ENCODE measurements at regions not wholly inside any gene's neighbourhood (a gene's known extent, or its start where the extent isn't known, plus 50 kb on each side); places are given as distances from the start of the nearest gene placed in this dataset.
"Not testable (repeated sequence)": the region's sequence is repeated elsewhere in the genome, so short reads cannot be mapped to it uniquely, and the experiment has no call there.

DNA sequence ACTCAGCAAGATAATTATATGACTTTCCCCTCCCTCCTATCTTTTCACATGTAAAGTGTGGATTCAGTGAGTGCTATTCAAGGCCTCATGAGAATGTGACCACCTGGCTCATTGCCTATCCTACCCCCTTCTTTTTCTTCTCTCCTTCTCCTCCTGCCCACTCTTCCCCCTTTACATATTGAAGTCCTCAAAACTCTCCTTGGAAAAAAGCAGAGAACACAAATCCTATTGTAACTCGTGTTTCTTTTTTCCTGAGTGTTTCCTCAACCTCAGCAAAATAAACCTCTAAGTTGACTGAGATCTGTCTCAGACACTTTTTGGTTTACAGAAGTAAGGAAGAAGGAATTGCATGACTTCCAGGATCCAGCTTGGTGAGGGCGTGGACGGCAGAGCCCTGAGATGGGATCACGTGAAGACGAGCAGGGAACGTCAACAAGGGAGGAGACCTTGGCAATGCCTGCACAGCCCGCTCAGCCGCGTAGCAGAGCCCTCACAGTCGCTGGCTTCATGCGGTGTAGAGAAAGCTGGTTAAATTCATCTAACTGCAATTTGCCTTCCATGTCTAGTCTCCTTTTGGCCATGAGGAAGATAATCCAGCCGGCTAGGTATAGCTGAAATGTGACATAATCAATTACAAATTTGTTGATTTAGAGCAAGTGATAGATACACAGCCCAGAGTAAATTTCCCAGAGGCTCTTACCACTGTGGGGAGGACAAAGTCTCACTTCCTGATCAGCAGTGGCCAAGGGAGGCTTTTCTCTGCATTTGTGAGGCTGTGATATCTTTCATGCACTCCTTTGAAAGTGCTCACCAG is 75.7 kb downstream of the LYZL2 start:
- DNase-seq (ENCODE audit: low read depth), result peak; percentile 75
- TF ChIP-seq, protein P1, sequence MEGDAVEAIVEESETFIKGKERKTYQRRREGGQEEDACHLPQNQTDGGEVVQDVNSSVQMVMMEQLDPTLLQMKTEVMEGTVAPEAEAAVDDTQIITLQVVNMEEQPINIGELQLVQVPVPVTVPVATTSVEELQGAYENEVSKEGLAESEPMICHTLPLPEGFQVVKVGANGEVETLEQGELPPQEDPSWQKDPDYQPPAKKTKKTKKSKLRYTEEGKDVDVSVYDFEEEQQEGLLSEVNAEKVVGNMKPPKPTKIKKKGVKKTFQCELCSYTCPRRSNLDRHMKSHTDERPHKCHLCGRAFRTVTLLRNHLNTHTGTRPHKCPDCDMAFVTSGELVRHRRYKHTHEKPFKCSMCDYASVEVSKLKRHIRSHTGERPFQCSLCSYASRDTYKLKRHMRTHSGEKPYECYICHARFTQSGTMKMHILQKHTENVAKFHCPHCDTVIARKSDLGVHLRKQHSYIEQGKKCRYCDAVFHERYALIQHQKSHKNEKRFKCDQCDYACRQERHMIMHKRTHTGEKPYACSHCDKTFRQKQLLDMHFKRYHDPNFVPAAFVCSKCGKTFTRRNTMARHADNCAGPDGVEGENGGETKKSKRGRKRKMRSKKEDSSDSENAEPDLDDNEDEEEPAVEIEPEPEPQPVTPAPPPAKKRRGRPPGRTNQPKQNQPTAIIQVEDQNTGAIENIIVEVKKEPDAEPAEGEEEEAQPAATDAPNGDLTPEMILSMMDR (conservative IDR thresholded peaks at IDR 0.05; ENCODE audit: control insufficient read depth, insufficient read depth, low read depth, low read length), result no peak
- H3K4me3 ChIP-seq (ENCODE audit: control insufficient read depth, low read depth, low read length), result peak overlapping the region; percentile 34

DNA sequence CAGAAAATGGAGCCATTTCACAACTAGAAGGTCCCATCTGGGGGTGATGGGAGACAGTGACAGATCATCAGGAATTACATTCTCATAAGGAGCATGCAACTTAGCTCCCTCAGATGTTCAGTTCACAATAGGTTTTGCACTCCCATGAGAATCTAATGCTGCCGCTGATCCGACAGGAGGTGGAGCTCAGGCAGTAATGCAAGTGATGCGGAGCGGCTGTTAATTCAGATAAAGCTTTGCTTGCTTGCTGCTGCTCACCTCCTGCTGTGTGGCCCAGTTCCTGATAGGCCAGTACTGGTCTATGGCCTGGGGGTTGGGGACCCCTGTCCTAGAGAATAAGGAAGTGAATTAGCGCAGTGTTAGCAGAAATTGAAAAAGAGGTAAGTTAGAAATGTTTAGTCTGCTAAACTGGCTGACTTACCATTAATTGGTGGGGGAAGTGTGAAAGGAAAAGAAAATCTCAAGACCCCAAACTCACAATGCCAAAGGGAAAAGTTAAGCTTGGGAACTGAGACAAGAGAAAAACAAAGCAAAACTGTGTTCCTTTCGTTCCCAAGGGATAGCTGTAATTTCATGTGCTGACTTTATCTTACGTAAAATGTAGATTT is 76.4 kb downstream of the LYZL2 start:
- TF ChIP-seq, protein P1 (conservative IDR thresholded peaks at IDR 0.05; ENCODE audit: control insufficient read depth, insufficient read depth, low read depth, low read length), result no peak
- H3K4me3 ChIP-seq (ENCODE audit: control insufficient read depth, low read depth, low read length), result no peak overlapping the region
- DNase-seq (ENCODE audit: low read depth), result peak; percentile 19

DNA sequence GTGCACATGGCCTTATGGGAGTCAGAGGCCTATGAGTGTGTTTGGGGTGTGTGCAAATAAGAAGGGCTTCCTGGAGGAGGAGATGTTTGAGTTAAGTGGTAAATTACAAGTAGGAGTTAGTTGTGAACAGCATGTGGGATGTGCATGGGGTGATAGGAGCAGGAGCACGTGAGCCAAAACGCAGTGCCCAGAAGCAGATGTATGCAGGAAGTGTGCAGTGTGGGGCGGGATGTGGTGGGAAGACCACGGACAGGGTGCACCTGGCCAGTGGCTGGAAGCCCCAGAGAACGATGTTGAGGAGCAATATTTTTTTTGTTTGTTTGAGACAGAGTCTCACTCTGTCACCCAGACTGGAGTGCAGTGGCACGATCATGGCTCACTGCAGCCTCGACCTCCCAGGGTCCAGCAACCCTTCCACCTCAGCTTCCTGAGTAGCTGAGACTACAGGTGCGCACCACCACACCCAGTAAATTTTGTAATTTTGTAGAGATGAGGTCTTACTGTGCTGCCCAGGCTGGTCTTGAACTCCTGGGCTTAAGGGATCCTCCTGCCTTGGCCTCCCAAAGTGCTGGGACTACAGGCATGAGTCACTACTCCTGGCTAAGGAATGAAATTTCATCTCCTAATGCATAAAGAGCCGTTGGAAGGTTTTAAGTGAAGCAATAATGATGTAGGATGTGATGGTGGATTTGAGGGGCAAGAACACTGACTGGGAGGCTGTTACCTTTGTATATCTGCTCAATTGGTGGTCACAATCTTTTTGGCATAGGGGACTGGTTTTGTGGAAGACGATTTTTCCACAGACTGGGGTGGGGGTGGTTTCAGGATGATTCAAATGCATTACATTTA is 78.4 kb downstream of the LYZL2 start:
- no peak overlapping the region for H3K4me3 ChIP-seq (ENCODE audit: control insufficient read depth, low read depth, low read length)
- TF ChIP-seq, protein P1 (conservative IDR thresholded peaks at IDR 0.05; ENCODE audit: control insufficient read depth, insufficient read depth, low read depth, low read length), result no peak
- no peak for DNase-seq (ENCODE audit: low read depth)

DNA sequence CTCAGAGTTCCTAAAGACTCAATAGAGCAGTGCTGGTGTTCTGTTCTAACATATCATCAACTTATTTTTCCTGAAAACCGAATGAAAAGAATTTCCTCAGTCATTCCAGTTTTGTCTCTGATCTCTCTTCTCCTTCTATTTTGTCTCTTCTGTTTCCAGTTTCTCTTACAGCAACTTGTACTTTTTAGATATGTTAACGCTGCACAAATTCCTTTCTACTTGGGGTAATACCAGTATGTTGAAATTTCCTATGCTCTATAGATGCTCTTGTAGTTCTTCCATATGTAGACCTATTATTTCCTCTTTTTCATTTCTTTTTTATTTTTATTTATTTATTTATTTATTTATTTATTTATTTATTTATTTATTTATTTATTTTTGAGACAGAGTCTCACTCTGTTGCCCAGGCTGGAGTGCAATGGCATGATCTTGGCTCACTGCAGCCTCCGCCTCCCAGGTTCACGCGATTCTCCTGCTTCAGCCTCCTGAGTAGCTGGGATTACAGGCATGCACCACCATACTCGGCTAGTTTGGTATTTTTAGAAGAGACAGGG is 80.3 kb downstream of the LYZL2 start:
- not testable (repeated sequence) for DNase-seq (ENCODE audit: low read depth); H3K4me3 ChIP-seq (ENCODE audit: control insufficient read depth, low read depth, low read length)

DNA sequence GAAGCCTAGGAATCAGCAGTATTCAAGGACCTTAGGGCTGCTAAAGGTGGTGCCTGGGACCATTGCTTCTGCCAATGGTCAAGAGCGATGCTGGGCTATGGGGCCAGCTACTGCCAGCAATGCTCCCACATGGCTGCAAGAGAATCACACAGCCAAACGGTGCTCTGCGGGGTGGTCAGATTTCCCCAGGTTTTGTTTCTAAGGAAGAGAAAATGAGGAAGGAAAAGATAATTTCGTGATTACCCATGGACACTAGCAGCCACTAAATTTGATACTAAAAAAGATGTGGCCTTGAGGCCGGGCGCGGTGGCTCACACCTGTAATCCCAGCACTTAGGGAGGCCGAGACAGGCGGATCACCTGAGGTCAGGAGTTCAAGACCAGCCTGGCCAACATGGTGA is 83.0 kb downstream of the LYZL2 start:
- no peak for DNase-seq (ENCODE audit: low read depth)
- TF ChIP-seq, protein P1 (conservative IDR thresholded peaks at IDR 0.05; ENCODE audit: control insufficient read depth, insufficient read depth, low read depth, low read length), result no peak
- H3K4me3 ChIP-seq (ENCODE audit: control insufficient read depth, low read depth, low read length), result no peak overlapping the region

DNA sequence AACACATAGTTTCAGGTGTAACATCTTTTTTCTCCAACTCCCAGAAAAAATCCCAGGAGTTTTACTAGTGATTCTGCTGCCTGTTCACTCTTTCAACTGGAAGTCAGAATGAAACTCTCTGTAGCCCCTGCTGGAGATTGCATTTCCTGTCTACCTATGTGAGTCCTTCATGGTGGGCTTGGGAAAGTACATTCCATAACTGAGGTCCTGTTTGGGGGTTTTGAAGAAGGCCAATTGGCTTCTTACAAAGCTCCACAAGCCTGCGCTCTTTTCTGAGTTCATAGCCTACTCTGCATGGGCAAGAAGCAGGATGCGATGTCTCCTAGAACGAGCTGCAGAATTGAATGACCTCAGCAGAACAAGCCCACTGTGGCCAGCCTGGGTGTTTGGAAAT is 86.7 kb downstream of the LYZL2 start:
- no peak for DNase-seq (ENCODE audit: low read depth)
- TF ChIP-seq, protein P1 (conservative IDR thresholded peaks at IDR 0.05; ENCODE audit: control insufficient read depth, insufficient read depth, low read depth, low read length), result no peak
- H3K4me3 ChIP-seq (ENCODE audit: control insufficient read depth, low read depth, low read length), result no peak overlapping the region
